ENCODE measurements at regions not wholly inside any gene's neighbourhood (a gene's known extent, or its start where the extent isn't known, plus 50 kb on each side); places are given as distances from the start of the nearest gene placed in this dataset.

DNA sequence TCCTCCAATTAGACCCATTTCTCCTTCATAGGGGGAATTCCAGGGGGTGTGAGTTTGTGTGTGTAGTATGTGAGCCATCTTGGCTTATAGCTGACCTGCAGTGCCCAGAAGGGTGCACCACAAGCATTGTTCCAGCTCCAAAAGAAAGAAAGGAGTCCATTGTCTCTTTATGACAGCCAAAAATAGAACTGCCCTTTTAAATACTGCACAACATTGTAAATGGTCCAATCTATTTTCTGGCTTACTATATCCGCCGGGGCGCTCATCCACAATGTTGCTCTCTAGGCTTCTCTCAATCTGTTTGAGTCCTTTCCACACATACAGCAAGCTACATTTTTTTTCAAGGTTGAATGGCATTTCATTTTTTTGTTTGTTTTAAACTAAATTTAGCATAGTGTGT, 517.5 kb downstream of the STK39 start:
- TF ChIP-seq JUND (IDR thresholded peaks at IDR 0.05) (no peak), CTCF (IDR thresholded peaks at IDR 0.05; ENCODE audit: low read depth, low read length, missing input control) (no peak), RAD21 (IDR thresholded peaks at IDR 0.05) (no peak)
- TF ChIP-seq, protein P1, sequence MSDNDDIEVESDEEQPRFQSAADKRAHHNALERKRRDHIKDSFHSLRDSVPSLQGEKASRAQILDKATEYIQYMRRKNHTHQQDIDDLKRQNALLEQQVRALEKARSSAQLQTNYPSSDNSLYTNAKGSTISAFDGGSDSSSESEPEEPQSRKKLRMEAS (IDR thresholded peaks at IDR 0.05) = no peak
